Endothelial cell of umbilical vein (primary cell): ENCODE measurements at regions not wholly inside any gene's neighbourhood (a gene's known extent, or its start where the extent isn't known, plus 50 kb on each side); places are given as distances from the start of the nearest gene placed in this dataset.

Experiments used
- BruUV-seq: library from RNA; stranded (reverse); fragments of 400-500 nt; replicated peaks from 2 replicates; lab custom pipeline; 2021; lab: Mats Ljungman, UMichigan
- CTCF ChIA-PET: fragments of 300-600, 350-600 bp; sonication (Branson Sonifier 250); formaldehyde crosslinking; loops from one replicate; lab custom pipeline; 2021; ENCODE audit warnings: antibody characterized with exemption, inconsistent platforms; lab: Charles Lee
- POLR2A ChIA-PET: fragments of 300-600, 350-600 bp; sonication (Branson Sonifier 250); formaldehyde crosslinking; loops from one replicate; lab custom pipeline; 2021; ENCODE audit warnings: antibody characterized with exemption, inconsistent platforms; lab: Charles Lee
- DNase-seq: peaks from one replicate; pipeline ENCODE4 v3.0.0-alpha.2; 2011; ENCODE audit warnings: low read depth, low spot score
- FAIRE-seq: peaks from 2 replicates; lab custom pipeline; 2011; peaks lifted over from hg19 to GRCh38; lab: Jason Lieb, UNC
- H2AFZ ChIP-seq: 2 replicates; pipeline ENCODE4 v1.6.0; 2012; ENCODE audit warnings: low read depth, low read length, control low read depth, inconsistent platforms
- H3K27ac ChIP-seq: 2 replicates; pipeline ENCODE4 v1.5.1; 2011; ENCODE audit warnings: low read depth, mild to moderate bottlenecking, control low read depth, low read length, moderate library complexity; ENCODE audit not compliant: insufficient read depth
- H3K27me3 ChIP-seq, 2 experiments: 2 replicates each; pipeline versions ENCODE4 v1.6.0 to v1.6.1; 2011; ENCODE audit warnings: low read length in 2 of 2, mixed read lengths in 1 of 2; ENCODE audit not compliant: control insufficient read depth in 2 of 2, insufficient read depth in 2 of 2
- H3K36me3 ChIP-seq, 2 experiments: 2 replicates in 1 of 2; 3 replicates in 1 of 2; pipeline ENCODE4 v1.5.1; 2011; ENCODE audit warnings: low read length in 2 of 2, mild to moderate bottlenecking in 1 of 2, moderate library complexity in 1 of 2; ENCODE audit not compliant: control insufficient read depth in 2 of 2, insufficient read depth in 2 of 2; ENCODE audit errors: extremely low read depth in 1 of 2
- H3K4me1 ChIP-seq: 3 replicates; pipeline ENCODE4 v1.5.1; 2011; ENCODE audit warnings: mild to moderate bottlenecking, low read length; ENCODE audit not compliant: control insufficient read depth, insufficient read depth; ENCODE audit errors: extremely low read depth
- H3K4me2 ChIP-seq: 2 replicates; pipeline ENCODE4 v1.6.1; 2011; ENCODE audit warnings: low read length, control low read depth, mixed read lengths; ENCODE audit not compliant: insufficient read depth
- H3K4me3 ChIP-seq, 3 experiments: fragments of 200-600 bp in 1 of 3; sonication (generic), shearing (Covaris generic) in 1 of 3; replicated peaks in 1 of 3; 2 replicates each; pipeline ENCODE4 v1.5.1; 2011 to 2016; ENCODE audit warnings: control low read depth in 3 of 3, low read length in 3 of 3, mild to moderate bottlenecking in 2 of 3, inconsistent platforms in 1 of 3, low read depth in 1 of 3, moderate library complexity in 1 of 3; ENCODE audit not compliant: insufficient read depth in 1 of 3
- H3K79me2 ChIP-seq: 2 replicates; pipeline ENCODE4 v1.6.0; 2012; ENCODE audit warnings: low read length, inconsistent platforms; ENCODE audit not compliant: control insufficient read depth, insufficient read depth
- H3K9ac ChIP-seq: replicated peaks from 2 replicates; pipeline ENCODE3; 2011; ENCODE audit warnings: low read length, control low read depth; ENCODE audit not compliant: insufficient read depth; ENCODE audit errors: extremely low read depth
- H3K9me1 ChIP-seq: replicated peaks from 3 replicates; pipeline ENCODE4 v1.6.0; 2011; ENCODE audit warnings: mild to moderate bottlenecking, low read length; ENCODE audit not compliant: control insufficient read depth, insufficient read depth; ENCODE audit errors: extremely low read depth
- H3K9me3 ChIP-seq: replicated peaks from 2 replicates; pipeline ENCODE4 v1.5.1; 2012; ENCODE audit warnings: low read length, inconsistent platforms; ENCODE audit not compliant: control insufficient read depth, insufficient read depth
- H4K20me1 ChIP-seq: replicated peaks from 2 replicates; pipeline ENCODE3; 2011; ENCODE audit warnings: mild to moderate bottlenecking, low read length; ENCODE audit not compliant: control insufficient read depth, insufficient read depth; ENCODE audit errors: extremely low read depth
- CTCF ChIP-seq, 2 donors: IDR thresholded peaks; 1 replicate in 1 of 2; 2 replicates in 1 of 2; pipeline ENCODE4 v1.5.1; 2011; ENCODE audit warnings: low read length in 2 of 2, mild to moderate bottlenecking in 2 of 2, moderate library complexity in 2 of 2, control low read depth in 1 of 2, inconsistent platforms in 1 of 2, low read depth in 1 of 2; ENCODE audit not compliant: insufficient read depth in 1 of 2; ENCODE audit errors: extremely low read depth in 1 of 2
- EZH2 ChIP-seq: IDR thresholded peaks from 2 replicates; pipeline ENCODE4 v1.6.1; 2012; ENCODE audit warnings: borderline replicate concordance, low read depth, mild to moderate bottlenecking, moderate library complexity, low read length, inconsistent platforms; ENCODE audit not compliant: severe bottlenecking
- FOS ChIP-seq: IDR thresholded peaks from 2 replicates; pipeline ENCODE4 v1.6.1; 2011; ENCODE audit warnings: mild to moderate bottlenecking, low read length, moderate library complexity, borderline replicate concordance; ENCODE audit not compliant: insufficient read depth
- GATA2 ChIP-seq: IDR thresholded peaks from 2 replicates; pipeline ENCODE4 v1.7.0; 2011; ENCODE audit warnings: low read depth, mild to moderate bottlenecking, moderate library complexity, mixed read lengths, low read length; ENCODE audit not compliant: insufficient read length, insufficient read depth
- JUN ChIP-seq: IDR thresholded peaks from 2 replicates; pipeline ENCODE4 v1.6.1; 2011; ENCODE audit warnings: borderline replicate concordance, low read depth; ENCODE audit not compliant: insufficient read length, insufficient read depth
- POLR2A ChIP-seq: IDR thresholded peaks from 2 replicates; pipeline ENCODE4 v1.6.1; 2012; ENCODE audit warnings: low read depth, mild to moderate bottlenecking, control low read depth, low read length
- POLR2AphosphoS5 ChIP-seq: IDR thresholded peaks from 2 replicates; pipeline ENCODE4 v1.6.1; 2012; ENCODE audit warnings: low read depth, mild to moderate bottlenecking, control low read depth, low read length, moderate library complexity; ENCODE audit not compliant: insufficient read depth
- dilution Hi-C: fragments of 300-500 bp; cut with MboI; formaldehyde crosslinking; loops from one replicate; pipeline ENCODE4 v1.15.0; 2019; ENCODE audit warnings: low sequenced_read_pairs; ENCODE audit not compliant: extremely low pct_ligation_motif_present
- intact Hi-C: fragments of 100-400 bp; cut with micrococcal nuclease; formaldehyde crosslinking; loops from one replicate; pipeline ENCODE4 v1.10.0; 2022

- POLR2A ChIA-PET, result interaction anchor here (0.7 kb wide), 1 partner anchor 153 kb away, joined by 11 read pairs; no protein-coding TSS in a partner anchor
- BruUV-seq, result TSS peak; percentile 75
- no peaks in the 10 kb centered on the region for H3K79me2 ChIP-seq
- CTCF ChIA-PET, result no interaction called here
- no peaks in the 10 kb centered on the region for H4K20me1 ChIP-seq
- H3K4me2 ChIP-seq, result no peak overlapping the region
- H3K27me3 ChIP-seq, result no peaks in the 10 kb centered on the region
- DNase-seq (no peak), FAIRE-seq (no peak)
- H3K27ac ChIP-seq, result no peak overlapping the region
- H3K9ac ChIP-seq, result no peak overlapping the region
- H3K9me1 ChIP-seq, result no peaks in the 10 kb centered on the region
- dilution Hi-C loops, result no loop called here
- no peak for TF ChIP-seq POLR2AphosphoS5
- TF ChIP-seq POLR2A, result no peak
- TF ChIP-seq GATA2, result no peak
- TF ChIP-seq JUN, result no peak
- no peak for TF ChIP-seq CTCF (IDR thresholded peaks at IDR 0.05; ENCODE audit: extremely low read depth in 1 of 2, insufficient read depth in 1 of 2, low read depth in 1 of 2, low read length in 2 of 2)
- no peak for TF ChIP-seq EZH2
- TF ChIP-seq FOS, result no peak
- H3K4me3 ChIP-seq, result no peak overlapping the region
- no peaks in the 10 kb centered on the region for H3K9me3 ChIP-seq
- no peak overlapping the region for H2AFZ ChIP-seq
- H3K36me3 ChIP-seq, result no peaks in the 10 kb centered on the region
- intact Hi-C loops, result no loop called here
- no peaks in the 10 kb centered on the region for H3K4me1 ChIP-seq
Observed at GRCh38 chr3:110969229-110970211, 102.1 kb upstream of the NECTIN3 start.
